ENCODE measurements at regions not wholly inside any gene's neighbourhood (a gene's known extent, or its start where the extent isn't known, plus 50 kb on each side); places are given as distances from the start of the nearest gene placed in this dataset.
A peak's percentile ranks its signal among the peaks of the same experiment; 100 is the strongest.

DNA sequence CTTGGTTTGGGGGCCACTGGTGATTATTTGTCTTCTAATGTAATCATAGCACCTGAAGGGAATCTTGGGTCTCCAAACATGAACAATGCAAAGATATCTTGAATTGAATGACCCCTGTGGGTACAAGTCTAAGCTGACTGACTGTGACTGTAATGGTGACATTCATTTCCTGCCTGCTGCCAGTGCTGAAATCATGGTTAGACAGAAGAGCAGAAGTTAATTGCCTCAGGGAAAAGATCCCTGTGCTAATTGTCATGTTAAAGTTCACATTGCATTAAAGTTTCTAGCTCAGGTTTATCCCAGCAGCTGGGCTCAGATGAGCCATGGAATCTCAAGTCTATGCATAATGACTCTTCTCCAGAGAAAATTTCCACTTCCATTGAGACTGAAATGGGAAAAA lies 772.0 kb downstream of the ETS1 start:
- peaks cover 30% of the 10 kb centered on the region for H3K4me1 ChIP-seq (ENCODE audit: insufficient read depth, low read length, poor library complexity, severe bottlenecking)
- no peaks in the 10 kb centered on the region for H3K27me3 ChIP-seq (ENCODE audit: insufficient read depth, low read length, poor library complexity, severe bottlenecking)
- H3K79me2 ChIP-seq (ENCODE audit: insufficient read depth, low read length): no peaks in the 10 kb centered on the region
- no peaks in the 10 kb centered on the region for H3F3A ChIP-seq (ENCODE audit: low read depth)
- H3K4me3 ChIP-seq (ENCODE audit: low read length, poor library complexity, severe bottlenecking): no peak overlapping the region
- no peaks in the 10 kb centered on the region for H3K9me2 ChIP-seq (replicated peaks; ENCODE audit: low read depth, low read length)
- no peak overlapping the region for H2AFZ ChIP-seq (ENCODE audit: low read length)
- H3K9me3 ChIP-seq (ENCODE audit: insufficient read depth, low read depth, low read length): no peaks in the 10 kb centered on the region
- H3K36me3 ChIP-seq (ENCODE audit: insufficient read depth, low read length): no peaks in the 10 kb centered on the region
- H3K9ac ChIP-seq (ENCODE audit: low read depth, low read length, poor library complexity, severe bottlenecking): no peak overlapping the region
- no peak for TF ChIP-seq EZH2phosphoT487 (IDR thresholded peaks at IDR 0.05; ENCODE audit: borderline replicate concordance)
- TF ChIP-seq, protein P1, sequence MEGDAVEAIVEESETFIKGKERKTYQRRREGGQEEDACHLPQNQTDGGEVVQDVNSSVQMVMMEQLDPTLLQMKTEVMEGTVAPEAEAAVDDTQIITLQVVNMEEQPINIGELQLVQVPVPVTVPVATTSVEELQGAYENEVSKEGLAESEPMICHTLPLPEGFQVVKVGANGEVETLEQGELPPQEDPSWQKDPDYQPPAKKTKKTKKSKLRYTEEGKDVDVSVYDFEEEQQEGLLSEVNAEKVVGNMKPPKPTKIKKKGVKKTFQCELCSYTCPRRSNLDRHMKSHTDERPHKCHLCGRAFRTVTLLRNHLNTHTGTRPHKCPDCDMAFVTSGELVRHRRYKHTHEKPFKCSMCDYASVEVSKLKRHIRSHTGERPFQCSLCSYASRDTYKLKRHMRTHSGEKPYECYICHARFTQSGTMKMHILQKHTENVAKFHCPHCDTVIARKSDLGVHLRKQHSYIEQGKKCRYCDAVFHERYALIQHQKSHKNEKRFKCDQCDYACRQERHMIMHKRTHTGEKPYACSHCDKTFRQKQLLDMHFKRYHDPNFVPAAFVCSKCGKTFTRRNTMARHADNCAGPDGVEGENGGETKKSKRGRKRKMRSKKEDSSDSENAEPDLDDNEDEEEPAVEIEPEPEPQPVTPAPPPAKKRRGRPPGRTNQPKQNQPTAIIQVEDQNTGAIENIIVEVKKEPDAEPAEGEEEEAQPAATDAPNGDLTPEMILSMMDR (conservative IDR thresholded peaks at IDR 0.05; ENCODE audit: low read length): no peak
- H4K20me1 ChIP-seq (ENCODE audit: insufficient read depth, low read length, poor library complexity, severe bottlenecking): no peaks in the 10 kb centered on the region
- H3K4me2 ChIP-seq (ENCODE audit: low read depth, low read length, poor library complexity, severe bottlenecking): no peak overlapping the region

GRCh38 chr11:127806501-127806900 lies 780.9 kb downstream of the ETS1 start:
- no peaks in the 10 kb centered on the region for H3K9me2 ChIP-seq (replicated peaks; ENCODE audit: low read depth, low read length)
- no peaks in the 10 kb centered on the region for H3K79me2 ChIP-seq (ENCODE audit: insufficient read depth, low read length)
- H2AFZ ChIP-seq (ENCODE audit: low read length): peak overlapping the region; percentile 62; the same call in 1 of the 2 replicates
- H4K20me1 ChIP-seq (ENCODE audit: insufficient read depth, low read length, poor library complexity, severe bottlenecking): no peaks in the 10 kb centered on the region
- H3F3A ChIP-seq (ENCODE audit: low read depth): no peaks in the 10 kb centered on the region
- H3K36me3 ChIP-seq (ENCODE audit: insufficient read depth, low read length): no peaks in the 10 kb centered on the region
- H3K4me2 ChIP-seq (ENCODE audit: low read depth, low read length, poor library complexity, severe bottlenecking): no peak overlapping the region
- no peaks in the 10 kb centered on the region for H3K9me3 ChIP-seq (ENCODE audit: insufficient read depth, low read depth, low read length)
- H3K4me3 ChIP-seq (ENCODE audit: low read length, poor library complexity, severe bottlenecking): no peak overlapping the region
- TF ChIP-seq EZH2phosphoT487 (IDR thresholded peaks at IDR 0.05; ENCODE audit: borderline replicate concordance): no peak
- TF ChIP-seq, protein P1 (conservative IDR thresholded peaks at IDR 0.05; ENCODE audit: low read length): no peak
- no peak overlapping the region for H3K9ac ChIP-seq (ENCODE audit: low read depth, low read length, poor library complexity, severe bottlenecking)
- H3K27me3 ChIP-seq (ENCODE audit: insufficient read depth, low read length, poor library complexity, severe bottlenecking): no peaks in the 10 kb centered on the region
- H3K4me1 ChIP-seq (ENCODE audit: insufficient read depth, low read length, poor library complexity, severe bottlenecking): peaks cover 4% of the 10 kb centered on the region

DNA sequence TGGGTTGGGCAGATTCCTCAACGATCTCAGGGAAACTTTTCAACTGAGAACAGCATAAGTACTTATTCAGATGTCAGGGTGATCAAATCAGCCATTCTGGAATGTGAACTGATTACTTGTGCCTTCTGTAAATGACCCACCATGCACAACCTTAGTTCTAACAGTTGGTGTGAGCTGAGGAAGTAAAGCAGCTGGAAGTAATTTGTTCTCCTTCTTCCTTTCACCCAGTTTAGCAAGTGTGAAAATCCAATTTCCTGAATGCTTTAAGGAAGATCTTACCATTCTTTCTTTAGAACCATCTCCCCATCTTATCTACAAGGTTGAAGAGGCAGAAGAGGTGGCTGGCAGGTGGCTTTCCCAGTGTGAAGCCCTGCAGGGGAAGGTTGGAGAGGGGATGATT lies 781.6 kb downstream of the ETS1 start:
- TF ChIP-seq, protein P1 (conservative IDR thresholded peaks at IDR 0.05; ENCODE audit: low read length): no peak
- TF ChIP-seq EZH2phosphoT487 (IDR thresholded peaks at IDR 0.05; ENCODE audit: borderline replicate concordance): no peak
- no peak overlapping the region for H3K4me3 ChIP-seq (ENCODE audit: low read length, poor library complexity, severe bottlenecking)
- no peak overlapping the region for H2AFZ ChIP-seq (ENCODE audit: low read length)
- H3K9me2 ChIP-seq (replicated peaks; ENCODE audit: low read depth, low read length): no peaks in the 10 kb centered on the region
- H3K36me3 ChIP-seq (ENCODE audit: insufficient read depth, low read length): no peaks in the 10 kb centered on the region
- no peaks in the 10 kb centered on the region for H3K79me2 ChIP-seq (ENCODE audit: insufficient read depth, low read length)
- peaks cover 4% of the 10 kb centered on the region for H3K4me1 ChIP-seq (ENCODE audit: insufficient read depth, low read length, poor library complexity, severe bottlenecking)
- no peaks in the 10 kb centered on the region for H3F3A ChIP-seq (ENCODE audit: low read depth)
- H3K9me3 ChIP-seq (ENCODE audit: insufficient read depth, low read depth, low read length): no peaks in the 10 kb centered on the region
- H4K20me1 ChIP-seq (ENCODE audit: insufficient read depth, low read length, poor library complexity, severe bottlenecking): no peaks in the 10 kb centered on the region
- no peak overlapping the region for H3K4me2 ChIP-seq (ENCODE audit: low read depth, low read length, poor library complexity, severe bottlenecking)
- H3K9ac ChIP-seq (ENCODE audit: low read depth, low read length, poor library complexity, severe bottlenecking): no peak overlapping the region
- no peaks in the 10 kb centered on the region for H3K27me3 ChIP-seq (ENCODE audit: insufficient read depth, low read length, poor library complexity, severe bottlenecking)
